LHCN-M2 (cell line): ENCODE measurements at regions not wholly inside any gene's neighbourhood (a gene's known extent, or its start where the extent isn't known, plus 50 kb on each side); places are given as distances from the start of the nearest gene placed in this dataset.

Experiments
- DNase-seq: peaks from one replicate; pipeline ENCODE4 v3.0.0-alpha.2; 2012; ENCODE audit warnings: low read depth

- no peak for DNase-seq
Measured at GRCh38 chr13:63044589-63045313, 1629.1 kb upstream of the PCDH20 start.

DNA sequence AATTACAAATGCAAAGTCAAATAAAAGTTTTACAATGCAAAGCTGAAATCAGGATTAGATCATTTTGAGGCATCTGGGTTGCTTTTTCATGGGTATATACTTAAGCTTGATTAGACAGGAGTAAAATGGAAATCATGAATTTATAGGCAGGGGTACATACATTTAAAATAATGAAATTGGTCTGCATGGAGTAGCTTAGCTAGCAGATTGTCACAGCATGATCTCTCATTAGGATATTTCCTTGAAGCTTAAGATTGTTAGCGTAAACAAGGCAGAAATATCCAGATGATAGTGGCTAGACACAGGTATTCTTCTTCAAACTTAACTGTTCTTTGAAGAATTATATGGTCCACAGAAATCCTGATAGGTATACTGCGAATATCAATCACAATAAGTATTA is 1627.0 kb upstream of the PCDH20 start:
- DNase-seq = no peak

DNA sequence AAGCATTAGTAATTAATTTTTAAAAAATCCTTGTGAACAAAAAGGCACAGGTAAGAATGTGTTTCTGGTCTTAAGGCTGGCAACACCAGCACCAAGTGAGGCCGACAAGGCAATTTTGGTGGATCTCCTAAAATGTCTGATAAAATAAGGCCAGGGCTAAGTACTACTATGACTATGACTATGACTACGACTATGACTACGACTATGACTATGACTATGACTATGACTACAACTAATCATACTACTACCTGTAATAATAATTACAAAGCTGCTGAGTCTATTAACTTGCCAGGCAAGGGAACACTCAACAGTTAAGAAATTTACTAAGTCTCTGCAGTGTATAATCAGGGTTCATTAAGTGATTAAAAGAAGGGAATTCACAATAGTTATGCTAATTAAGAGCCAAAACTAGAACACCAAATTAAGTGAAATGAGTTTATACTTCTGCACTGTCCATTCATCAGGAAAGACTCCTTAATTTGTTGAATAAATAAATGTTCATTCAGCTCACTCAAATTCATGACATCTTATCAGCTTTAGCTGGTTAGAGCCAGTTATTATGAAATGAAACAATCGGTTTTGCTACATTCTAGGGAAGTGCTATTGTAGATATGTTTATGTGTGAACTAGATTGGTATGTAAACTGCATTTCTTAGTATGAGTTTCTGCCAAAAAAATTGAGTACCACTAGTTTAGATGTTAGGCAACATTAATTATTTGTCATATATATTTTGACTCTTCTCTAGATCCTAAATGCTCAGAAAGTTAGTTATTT is 1626.2 kb upstream of the PCDH20 start:
- no peak for DNase-seq

GRCh38 chr13:63026285-63026797 is 1610.7 kb upstream of the PCDH20 start:
- DNase-seq = no peak

- DNase-seq = no peak
Measured at GRCh38 chr13:63025741-63026140, 1610.1 kb upstream of the PCDH20 start.

- no peak for DNase-seq
Measured at GRCh38 chr13:63024458-63024857, 1608.8 kb upstream of the PCDH20 start.

DNA sequence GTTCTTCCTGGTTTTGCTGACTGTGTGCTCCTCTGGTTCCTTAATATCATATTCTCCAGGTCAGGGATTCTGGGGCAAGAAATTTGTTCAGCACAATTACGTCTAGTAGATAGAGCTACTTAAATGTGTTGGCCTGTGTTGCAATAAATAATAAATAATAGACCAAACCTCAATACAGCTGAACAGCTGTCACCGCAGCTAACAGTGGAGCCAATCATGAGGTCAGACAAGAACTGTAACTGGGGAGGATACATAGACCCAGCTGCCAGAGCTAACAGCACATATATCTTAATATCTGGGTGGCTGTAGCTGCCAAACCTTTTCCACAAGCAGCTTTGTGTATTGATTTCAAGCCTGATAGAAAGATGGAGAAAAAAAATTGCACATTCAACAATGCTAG is 1596.3 kb upstream of the PCDH20 start:
- no peak for DNase-seq

GRCh38 chr13:63010072-63010658 is 1594.5 kb upstream of the PCDH20 start:
- no peak for DNase-seq

DNA sequence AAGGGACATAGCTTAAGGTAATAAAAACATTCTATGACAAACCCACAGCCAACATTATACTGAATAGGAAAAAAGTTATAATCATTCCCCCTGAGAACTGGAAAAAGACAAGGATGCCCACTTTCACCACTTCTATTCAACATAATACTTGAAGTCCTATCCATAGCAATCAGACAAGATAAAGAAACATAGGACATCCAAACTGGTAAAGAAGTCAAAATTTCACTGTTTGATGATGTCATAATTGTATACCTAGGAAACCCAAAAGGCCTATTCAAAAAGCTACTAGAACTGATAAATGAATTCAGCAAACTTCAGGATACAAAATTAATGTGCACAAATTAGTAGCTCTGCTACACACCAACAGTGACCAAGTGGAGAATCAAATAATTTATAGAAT is 1590.0 kb upstream of the PCDH20 start:
- DNase-seq = no peak

- no peak for DNase-seq
Measured at GRCh38 chr13:62997696-62998095, 1582.0 kb upstream of the PCDH20 start.

- DNase-seq = no peak
Measured at GRCh38 chr13:62997038-62997599, 1581.5 kb upstream of the PCDH20 start.

DNA sequence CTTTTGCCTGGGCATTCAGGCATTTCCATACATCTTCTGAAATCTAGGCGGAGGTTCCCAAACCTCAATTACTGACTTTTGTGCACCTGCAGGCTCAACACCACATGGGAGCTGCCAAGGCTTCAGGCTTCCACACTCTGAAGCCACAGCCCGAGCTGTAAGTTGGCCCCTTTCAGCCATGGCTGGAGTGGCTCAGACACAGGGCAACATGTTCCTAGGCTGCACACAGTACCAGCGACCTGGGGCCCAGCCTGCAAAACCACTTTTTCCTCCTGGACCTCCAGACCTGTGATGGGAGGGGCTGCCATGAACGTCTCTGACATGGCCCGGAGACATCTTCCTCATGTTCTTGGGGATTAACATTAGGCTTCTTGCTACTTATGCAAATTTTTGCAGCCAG is 1558.2 kb upstream of the PCDH20 start:
- DNase-seq = no peak

- no peak for DNase-seq
Measured at GRCh38 chr13:62964522-62964921, 1548.9 kb upstream of the PCDH20 start.

- no peak for DNase-seq
Measured at GRCh38 chr13:62960723-62961122, 1545.1 kb upstream of the PCDH20 start.

GRCh38 chr13:62933809-62934208 is 1518.2 kb upstream of the PCDH20 start:
- no peak for DNase-seq

- no peak for DNase-seq
Measured at GRCh38 chr13:62932256-62932883, 1516.7 kb upstream of the PCDH20 start.

GRCh38 chr13:62931853-62932252 is 1516.2 kb upstream of the PCDH20 start:
- no peak for DNase-seq

GRCh38 chr13:62924395-62924794 is 1508.7 kb upstream of the PCDH20 start:
- DNase-seq = no peak

DNA sequence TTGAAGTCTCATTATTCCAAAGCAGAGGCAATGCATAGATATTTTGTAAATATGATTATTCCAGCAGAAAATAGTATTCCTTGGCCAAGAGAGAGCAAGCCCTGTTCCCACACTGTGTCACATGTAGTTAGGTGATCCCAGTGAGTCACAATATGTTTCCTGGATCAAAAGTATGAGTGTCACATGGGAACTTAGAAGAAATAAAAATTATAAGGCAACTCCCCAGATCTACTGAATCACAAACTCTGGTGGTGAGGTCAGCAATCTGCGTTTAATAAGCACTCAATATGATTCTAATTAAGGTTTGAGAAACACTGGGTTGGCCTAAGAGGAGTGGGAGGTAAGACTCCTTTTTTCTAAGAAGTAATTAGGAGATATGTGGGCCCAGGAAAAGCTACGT is 1504.5 kb upstream of the PCDH20 start:
- no peak for DNase-seq

DNA sequence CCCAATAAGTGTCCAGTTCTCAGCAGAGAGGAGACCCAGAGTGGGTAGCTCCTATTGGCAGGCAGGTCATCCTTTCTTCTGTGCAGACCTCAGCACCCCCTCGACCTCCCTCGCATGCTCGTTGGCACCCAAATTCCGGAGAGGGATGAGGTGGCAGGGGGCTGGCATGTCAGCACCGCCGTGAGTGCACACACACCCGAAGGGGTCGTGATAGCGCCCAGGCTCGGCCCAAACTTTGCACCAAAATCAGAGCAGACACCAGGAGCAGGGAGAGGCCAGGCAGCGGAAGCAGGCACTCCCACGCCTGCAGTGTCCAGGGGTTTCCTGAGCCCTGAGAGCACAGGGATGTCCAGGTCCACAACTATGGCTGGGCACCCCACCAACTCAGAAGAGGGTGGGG is 1503.8 kb upstream of the PCDH20 start:
- DNase-seq = no peak

DNA sequence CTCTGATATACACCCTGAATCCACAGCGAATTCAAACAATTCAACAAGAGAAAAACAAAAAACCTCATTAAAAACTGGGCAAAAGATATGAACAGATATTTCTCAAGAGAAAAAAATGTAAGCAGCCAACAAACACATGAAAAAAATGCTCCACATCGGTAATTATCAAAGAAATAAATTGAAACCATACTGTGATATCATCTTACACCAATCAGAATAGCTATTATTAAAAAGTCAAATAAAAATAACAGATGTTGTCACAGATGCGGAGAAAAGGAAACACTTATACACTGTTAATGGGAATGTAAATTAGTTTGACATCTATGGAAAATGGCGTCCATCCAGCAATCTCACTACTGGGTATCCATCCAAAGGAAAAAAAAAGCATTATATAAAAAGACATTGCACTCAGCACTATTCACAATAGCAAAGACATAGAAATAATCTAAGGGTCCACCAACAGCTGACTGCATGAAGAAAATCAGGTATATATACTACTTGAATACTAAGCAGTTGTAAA is 1495.0 kb upstream of the PCDH20 start:
- DNase-seq = no peak

DNA sequence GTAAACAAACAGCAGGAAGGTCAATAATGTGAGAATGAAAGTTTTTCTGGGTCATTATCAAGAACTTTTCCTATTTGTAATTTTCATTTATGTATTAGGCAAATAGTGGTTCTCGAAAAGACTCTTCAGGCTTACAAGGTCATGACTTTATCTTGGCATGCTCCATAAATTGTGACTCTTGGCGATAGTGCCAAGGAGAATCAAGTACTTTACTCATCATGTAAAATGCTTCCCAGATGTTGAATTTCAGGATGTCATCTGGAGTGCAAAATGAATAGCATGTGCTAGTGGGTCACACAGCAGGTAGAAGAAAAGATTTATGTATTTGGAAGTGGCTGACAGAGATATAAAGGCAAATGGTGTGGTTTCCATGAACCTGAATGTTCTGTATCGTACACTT is 1492.7 kb upstream of the PCDH20 start:
- DNase-seq = no peak
